GM21723 (cell line): ENCODE measurements at regions not wholly inside any gene's neighbourhood (a gene's known extent, or its start where the extent isn't known, plus 50 kb on each side); places are given as distances from the start of the nearest gene placed in this dataset.
"Not testable (repeated sequence)": the region's sequence is repeated elsewhere in the genome, so short reads cannot be mapped to it uniquely, and the experiment has no call there.

ENCODE experiments used
- ATAC-seq: cut with Tn5 transposase; IDR thresholded peaks from one replicate; pipeline ENCODE4 v1.9.1; 2021; ENCODE audit warnings: mild to moderate bottlenecking, moderate library complexity; ENCODE audit not compliant: unreplicated experiment

DNA sequence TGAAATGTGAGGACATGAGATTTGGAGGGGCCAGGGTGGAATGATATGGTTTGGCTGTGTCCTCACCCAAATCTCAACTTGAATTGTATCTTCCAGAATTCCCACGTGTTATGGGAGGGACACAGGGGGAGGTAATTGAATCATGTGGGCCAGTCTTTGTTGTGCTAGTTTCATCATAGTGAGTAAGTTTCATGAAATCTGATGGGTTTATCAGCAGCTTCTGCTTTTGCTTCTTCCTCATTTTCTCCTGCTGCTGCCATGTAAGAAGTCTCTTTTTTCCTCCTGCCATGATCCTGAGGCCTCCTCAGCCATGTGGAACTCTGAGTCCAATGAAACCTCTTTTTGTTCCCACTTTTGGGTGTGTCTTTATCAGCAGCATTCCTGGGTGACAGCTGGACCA is 104.3 kb upstream of the UNC5B start:
- ATAC-seq: not testable (repeated sequence)

DNA sequence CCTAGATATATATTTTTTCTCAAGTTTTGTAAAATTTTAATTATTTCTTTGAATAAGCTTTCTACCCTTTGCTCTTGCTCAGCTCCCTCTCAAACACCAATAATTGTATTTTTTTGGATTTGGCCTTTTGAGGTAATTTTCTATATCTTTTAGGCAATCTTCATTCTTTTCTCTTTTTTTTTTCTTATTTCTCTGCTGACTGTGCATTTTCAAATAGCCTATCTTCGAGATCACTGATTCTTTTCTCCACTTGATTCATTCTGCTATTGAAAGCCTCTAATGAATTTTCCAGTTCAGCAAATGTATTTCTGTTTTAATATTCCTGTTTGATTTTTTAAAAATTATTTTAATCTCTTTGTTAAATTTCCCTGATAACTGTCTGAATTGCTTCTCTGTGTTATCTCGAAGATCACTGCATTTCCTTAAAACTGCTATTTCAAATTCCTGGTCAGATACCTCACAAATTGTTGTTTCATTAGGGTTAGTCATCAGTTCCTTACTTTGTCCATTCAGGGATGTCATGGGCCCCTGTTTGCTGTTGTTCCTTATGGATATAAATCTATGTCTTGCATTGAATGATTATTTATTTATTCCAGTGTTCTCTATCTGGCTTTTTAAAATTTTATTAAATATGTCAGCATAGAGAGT is 100.1 kb upstream of the UNC5B start:
- no peak for ATAC-seq

DNA sequence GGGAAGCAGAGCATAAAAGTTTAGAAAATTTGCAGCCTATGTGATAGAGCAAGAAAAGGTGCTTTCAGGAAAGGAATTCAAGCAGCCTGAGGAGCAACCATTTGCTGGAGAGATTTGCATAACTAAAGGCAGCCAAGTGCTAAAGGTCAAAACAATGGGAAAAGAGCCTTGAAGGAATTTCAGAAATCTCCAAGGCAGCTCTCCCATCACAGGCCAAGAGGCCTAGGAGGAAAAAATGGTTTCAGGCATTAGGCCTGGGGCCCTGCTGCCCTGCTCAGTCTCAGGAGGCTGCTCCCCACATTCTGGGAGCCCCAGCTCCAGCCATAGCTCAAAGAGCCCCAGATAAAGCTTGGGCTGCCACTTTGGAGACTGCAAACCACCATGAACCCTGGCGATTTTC is 95.9 kb upstream of the UNC5B start:
- no peak for ATAC-seq

DNA sequence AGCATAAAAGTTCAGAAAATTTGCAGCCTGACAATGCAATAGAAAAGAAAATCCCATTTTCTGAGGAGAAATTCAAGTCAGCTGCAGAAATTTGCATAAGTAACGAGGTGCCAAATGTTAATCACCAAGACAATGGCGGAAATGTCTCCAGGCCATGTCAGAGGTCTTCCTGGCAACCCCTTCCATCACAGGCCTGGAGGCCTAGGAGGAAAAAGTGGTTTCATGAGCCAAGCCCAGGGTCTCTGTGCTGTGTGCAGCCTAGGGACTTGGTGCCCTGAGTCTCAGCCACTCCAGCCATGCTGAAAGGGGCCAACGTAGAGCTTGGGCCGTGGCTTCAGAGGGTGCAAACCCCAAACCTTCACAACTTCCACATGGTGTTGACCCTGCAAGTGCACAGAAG is 94.8 kb upstream of the UNC5B start:
- not testable (repeated sequence) for ATAC-seq

DNA sequence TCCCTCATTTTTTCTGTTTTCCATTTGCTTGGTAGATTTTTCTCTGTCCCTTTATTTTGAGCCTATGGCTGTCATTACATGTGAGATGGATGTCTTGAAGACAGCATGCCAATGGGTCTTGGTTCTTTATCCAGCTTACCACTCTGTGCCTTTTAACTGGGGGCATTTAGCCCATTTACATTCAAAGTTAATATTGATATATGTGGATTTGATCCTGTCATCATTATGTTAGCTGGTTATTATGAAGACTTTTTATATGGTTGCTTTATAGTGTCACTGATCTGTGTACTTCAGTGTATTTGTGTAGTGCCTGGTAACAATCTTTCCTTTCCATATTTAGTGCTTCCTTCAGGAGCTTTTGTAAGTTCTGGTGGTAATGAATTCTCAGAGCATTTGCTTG is 89.3 kb upstream of the UNC5B start:
- no peak for ATAC-seq

DNA sequence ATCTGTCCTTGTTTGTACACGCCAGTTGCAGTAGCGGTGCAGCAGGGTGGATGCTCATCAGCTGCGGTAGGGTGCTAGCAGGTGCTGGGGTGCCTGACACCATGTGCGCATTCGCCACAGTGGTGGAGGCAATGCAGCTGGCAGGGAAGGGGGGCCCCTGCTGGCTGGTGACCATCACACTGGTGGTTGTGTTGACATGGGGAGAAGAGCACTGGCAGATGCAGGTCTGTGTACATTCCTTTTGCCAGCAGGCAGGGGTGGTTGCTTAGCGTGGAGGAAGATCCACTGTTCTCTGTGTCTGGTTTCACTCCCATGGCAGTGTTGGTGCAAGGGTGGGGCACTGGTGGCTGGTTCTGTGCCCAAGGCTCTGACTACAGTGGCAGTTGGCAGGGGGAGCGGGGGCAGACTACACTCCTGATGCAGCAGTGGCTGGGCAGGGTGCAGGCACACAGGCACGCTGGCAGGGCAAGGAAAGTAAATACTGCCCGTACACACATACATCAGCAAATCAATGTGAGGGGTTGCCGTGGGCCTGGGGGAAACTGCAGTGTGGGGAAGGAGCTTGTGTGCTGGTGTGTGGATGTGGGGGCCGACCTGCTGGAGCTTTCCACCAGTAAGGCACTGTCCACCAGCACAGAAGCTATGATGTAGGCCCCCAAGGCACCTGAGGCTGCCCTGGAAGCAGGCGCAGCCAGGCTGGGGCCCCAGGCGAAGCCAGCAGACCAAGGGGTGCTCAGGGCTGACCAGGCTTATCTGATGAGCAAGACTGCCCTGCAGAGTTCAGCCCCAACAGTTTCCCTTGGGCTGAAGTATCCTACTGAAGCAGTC is 87.2 kb upstream of the UNC5B start:
- ATAC-seq: no peak

DNA sequence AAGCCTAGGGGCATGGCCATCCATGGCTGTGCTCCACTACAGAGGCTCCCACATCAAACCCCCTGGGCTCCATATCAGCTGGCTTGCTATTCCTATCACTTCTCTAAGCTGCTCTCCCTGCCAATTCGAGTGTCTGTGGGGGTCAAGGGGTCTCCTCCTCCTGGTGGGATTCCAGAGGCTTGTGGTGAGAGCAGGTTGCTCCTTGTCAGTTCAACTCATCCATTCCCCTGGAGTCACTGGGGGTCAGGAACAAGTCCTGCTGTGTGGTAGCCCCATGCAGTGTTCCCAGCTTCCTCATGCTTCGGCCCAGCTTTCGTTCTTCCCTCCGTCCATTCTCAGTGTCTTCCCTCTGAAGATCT is 86.6 kb upstream of the UNC5B start:
- no peak for ATAC-seq

DNA sequence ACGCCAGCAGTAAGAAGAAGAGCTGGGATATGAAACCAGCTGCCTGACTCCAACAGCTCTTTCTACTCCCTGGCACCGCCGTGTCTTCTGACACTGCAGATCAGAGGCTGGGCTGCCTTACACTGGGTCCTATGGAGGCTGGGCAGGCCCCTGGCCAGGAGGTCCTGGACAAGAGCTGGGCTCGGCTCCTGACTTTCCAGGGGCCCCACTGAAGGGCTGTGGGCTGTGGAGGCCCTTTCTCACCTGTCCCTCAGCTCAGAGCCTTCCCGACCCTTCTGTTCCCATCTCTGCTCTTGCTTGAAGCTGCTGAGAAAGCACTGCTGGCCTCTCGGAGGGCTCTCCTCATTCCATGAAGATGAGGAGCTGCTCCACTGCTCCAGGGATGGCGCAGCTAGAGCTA is 85.9 kb upstream of the UNC5B start:
- ATAC-seq: no peak

DNA sequence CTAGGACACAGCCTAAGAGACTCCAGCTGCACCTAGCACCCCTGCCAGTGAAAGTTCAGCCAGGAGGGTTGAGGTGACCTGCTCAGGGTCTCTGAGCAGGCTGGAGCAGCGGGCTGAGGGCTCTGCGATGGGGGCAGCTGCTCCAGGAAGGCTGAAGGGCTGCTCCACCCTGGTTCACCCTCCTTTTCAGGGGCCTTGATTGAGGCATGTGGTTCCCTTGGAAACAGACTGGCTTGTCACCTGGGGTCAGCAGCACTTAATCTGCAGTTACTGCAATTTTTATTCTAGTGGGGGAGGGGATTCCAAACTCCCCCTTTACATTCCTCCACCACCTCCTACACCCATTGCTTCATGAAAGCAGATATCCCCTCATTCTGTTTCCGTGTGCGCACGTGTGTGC is 85.3 kb upstream of the UNC5B start:
- no peak for ATAC-seq

DNA sequence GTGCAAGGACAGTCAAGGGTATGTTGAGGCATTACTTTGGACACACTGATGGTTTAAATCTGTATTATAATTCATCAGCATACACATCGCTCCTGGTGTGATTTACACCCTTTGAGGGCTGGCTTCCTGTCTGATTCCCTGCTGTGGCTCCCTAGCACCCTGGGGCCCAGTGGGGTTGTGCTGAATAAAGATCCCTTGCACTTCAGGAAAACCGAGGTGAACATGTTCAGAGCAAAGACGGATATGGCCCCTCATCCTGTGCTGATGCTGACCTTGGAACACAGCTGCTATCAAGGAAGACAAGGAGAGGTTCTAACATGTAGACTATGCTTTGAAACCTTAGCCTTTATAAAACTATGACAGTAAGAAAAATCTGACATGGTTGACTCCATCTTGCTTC is 84.6 kb upstream of the UNC5B start:
- ATAC-seq: no peak

DNA sequence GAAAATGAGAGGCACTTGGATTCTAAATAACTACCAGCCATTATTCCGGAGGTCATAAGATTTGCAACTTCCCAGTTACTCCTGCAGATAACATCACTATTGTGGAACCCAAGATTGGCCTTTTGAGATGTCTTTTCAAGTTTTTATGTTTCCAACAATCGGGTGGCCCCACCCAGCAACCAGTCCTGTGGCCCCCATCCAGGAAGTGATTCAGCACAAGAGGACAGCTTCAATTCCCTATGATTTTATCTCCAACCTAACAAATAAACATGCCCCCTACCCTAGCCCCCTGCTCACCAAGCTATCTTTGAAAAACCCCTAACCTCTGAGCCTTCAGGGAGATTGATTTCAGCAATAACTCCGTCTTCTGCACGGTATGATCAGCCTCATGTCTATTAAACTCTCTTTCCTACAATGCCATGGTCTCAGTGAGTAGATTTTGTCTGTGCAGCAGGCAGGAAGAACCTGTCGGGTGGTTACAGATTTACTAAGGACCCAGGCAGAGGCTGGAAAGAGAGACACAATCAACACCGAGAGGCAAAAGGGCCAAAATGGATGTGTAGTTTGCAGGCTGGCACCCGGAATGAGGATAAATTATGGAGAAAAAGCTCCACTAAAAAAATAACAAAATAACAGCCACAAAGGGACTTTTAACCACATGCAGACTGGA is 83.9 kb upstream of the UNC5B start:
- no peak for ATAC-seq

DNA sequence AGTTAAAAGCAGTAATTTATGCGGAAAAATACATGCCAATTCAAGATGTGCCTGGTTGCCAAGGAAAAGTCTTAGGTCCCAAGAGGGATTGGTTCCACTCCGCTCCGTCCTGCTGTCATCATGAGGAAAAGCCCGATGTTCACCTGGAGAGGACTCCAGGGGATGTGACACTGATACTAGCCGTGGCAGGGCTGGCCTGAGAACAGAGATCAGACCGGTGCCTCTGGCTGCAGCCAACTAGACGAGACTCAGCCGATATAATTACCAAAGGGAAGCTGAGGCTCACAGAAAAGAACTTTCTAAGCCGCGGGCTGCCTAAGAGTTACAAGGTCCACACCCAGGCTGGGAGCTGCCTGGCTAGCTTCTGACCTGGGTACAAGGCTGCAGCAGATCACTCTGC is 81.3 kb upstream of the UNC5B start:
- ATAC-seq: no peak

DNA sequence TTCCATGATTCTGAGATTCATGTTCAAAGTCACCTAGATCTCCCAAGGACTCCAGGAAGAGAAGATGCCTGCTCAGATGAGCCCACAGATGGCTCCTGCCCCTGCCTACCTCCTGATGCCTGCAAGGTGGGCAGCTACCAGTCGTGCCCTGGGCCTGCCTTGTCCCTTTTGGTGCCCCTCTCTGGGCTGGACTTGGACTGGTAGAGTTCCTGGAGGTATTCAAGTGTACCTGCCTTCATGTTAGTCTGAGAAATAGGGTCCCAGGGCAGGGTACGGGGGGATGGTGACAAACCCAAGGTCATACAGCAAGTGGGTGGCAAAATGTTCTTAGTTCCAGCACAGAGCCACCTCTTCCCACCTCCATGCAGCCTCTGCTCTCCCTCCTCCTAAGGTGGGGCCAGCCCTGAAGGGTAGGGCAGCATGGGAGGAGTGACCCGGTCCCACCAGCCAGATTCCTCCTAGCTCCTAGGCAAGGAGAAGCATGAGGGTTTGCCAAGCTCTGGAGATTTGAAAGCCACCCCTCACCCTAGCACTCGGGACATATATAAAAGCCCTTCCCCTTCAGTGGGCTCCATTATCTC is 80.8 kb upstream of the UNC5B start:
- no peak for ATAC-seq

DNA sequence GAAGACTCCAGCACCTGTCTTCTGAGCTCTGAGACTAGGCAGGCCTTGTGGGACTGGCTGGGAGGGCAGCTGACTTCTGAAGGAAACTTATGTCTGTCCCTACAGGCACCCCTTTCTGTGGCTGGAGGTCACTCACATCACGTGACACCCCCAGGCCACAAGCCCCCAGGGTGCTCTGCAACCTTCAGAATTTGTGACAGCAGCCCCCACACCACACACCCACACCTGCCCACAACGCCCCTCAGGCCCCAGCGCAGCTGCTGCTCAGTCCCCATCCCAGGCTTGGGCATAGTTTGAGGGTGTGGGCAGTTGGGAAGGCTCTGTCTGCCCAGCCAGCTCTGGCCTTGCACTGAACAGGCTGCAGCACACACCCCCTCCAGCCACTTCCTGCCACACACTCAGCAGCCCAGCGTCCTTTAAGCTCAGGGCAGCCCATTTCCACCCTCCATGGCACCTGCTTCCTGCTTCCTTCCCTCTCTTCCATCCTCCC is 80.0 kb upstream of the UNC5B start:
- ATAC-seq: no peak

DNA sequence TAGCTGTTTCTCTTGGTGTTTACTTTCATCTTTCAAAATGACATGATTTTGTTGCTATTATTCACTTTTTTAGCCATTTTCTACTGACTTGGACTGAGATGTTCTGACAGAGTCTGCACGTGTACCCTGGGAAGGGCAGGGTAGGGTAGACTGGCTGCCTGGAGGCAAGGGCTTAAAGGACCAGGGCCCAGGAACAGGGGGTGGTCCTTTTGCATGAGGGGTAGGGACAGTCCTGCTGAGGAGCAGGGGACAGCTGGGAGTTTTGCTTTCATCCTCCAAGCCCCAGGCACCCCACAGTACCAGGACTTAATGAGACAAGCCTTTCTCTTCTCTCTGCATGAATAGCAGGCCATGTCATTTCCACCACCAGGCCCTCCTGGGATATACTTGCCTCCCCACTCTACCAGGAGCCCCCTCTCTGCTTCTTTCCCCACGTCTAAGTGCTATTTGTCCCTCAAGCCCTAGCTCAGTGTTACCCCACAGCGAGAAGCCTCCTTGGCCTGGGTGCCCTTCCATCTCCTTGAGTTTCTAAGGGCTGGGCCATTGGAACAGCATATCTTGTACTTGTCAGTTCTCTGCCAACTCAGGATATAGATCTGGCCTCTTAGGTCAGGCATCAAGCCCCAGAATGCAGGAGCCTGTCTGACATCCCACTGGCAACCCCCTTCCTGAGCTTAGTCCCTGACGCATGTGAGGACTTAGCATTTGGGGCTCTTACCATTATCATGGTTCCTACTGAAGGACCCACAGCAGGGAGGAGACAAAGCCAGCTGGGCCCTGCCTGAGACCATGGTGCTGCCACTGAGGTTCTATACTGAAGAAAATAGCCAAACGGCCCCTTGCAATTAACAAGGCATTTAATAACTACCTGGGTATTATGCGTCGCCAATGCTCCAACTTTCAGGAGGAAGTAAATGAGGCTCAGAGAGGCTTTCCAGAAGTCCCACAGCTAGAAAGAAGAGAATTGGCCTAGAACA is 78.4 kb upstream of the UNC5B start:
- ATAC-seq: no peak

DNA sequence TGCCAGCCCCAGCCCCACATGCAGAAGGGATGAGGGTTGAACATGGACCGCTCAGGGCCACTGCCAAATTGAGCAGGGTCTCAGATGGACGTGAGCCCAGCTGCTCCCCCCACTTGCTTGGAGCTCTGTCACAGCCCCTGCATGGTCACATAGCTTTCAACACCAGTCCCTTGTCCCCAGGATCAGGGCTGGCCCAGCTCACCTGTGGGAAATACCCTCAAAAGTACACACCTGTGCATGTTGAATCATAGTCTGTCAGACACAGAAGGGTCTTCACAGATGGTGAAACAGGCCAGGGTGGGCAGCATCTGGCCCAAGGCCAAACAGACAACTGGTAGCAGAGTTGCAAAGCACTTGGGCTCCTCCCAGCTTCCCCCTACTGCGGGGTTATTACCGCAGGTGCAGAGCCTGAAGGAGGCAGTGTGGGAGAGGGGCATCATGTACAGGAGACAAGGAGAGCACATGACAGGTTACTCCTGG is 77.6 kb upstream of the UNC5B start:
- ATAC-seq: no peak

DNA sequence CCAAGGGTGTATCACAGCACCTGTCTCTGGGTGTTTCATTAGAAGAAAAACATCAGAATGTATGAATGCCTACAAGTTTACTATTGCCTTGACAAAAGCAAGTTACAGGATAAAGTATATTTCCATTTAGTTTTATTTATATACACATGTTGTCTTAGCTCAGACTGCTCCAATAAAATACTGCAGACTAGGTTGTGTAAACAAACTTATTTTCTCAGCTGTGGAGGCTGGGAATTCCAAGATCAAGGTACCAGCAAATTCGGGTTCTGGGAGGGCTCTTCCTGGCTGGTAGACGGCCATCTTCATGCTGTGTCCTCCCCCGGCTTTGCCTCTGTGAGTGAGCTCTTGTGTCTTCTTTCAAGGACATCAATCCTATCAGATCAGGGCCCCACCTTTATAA is 77.1 kb upstream of the UNC5B start:
- ATAC-seq: no peak

DNA sequence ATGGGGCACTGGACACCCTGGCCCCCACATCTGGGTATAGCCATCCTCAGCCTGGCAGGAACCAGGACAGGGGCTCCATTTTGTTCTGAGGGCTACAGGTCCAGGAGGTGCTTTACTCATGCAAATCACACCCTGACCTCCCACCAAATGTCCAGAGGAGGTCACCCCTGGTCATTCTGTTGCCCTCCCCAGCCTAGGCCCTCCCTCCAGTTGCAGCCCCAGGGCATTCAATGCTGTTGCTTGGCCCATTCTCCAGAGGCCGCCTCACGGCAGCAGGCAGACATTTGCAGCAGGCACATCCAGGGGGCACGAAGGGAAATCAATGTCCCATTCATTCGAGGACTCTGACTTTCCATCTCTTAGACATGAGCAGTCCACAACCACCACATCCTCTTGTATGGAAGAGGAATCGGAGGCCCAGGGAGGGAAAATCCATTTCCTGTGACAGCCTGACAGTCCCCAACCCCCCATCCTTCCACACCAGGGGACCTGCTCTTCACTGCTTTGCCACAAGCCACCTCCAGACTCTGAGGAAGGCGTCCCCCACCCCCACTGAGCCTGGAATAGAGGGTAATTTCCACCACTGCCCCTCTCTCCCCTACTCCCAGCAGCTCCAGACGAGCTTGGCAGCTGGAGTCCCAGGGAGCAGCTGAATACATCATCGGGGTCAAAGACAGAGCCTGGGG is 76.2 kb upstream of the UNC5B start:
- no peak for ATAC-seq

DNA sequence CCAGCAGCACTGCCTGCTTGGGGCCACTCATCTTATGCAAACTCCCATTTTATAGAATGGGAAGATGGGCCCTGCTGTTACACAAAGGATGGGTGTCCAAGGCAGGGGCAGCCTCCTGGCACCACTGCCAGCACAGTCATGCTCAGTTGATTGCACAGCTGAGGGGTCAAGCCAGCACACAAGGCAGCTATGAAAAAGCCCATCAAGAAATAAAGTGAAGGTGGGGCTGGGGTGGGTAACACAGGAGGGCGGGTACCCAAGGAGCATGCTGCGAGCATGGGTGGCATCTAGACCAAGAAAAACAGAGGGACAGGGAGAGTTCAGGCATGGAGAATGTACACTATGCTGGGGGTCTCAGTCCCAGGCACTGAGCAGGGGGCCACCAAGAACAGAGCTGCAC is 74.7 kb upstream of the UNC5B start:
- ATAC-seq: no peak
